AG09309 (cell line): ENCODE measurements at regions not wholly inside any gene's neighbourhood (a gene's known extent, or its start where the extent isn't known, plus 50 kb on each side); places are given as distances from the start of the nearest gene placed in this dataset.

Experiments
- DNase-seq: peaks from one replicate; pipeline ENCODE4 v3.0.0-alpha.2; 2010; ENCODE audit warnings: low read depth
- H3K4me3 ChIP-seq: 2 replicates; pipeline ENCODE4 v1.5.1; 2011; ENCODE audit warnings: mild to moderate bottlenecking, low read depth, low read length, moderate library complexity; ENCODE audit not compliant: control insufficient read depth
- CTCF ChIP-seq: IDR thresholded peaks from 2 replicates; pipeline ENCODE4 v1.5.1; 2011; ENCODE audit warnings: mild to moderate bottlenecking, low read depth, low read length, inconsistent platforms; ENCODE audit not compliant: insufficient read depth, control insufficient read depth; ENCODE audit errors: missing control alignments

DNA sequence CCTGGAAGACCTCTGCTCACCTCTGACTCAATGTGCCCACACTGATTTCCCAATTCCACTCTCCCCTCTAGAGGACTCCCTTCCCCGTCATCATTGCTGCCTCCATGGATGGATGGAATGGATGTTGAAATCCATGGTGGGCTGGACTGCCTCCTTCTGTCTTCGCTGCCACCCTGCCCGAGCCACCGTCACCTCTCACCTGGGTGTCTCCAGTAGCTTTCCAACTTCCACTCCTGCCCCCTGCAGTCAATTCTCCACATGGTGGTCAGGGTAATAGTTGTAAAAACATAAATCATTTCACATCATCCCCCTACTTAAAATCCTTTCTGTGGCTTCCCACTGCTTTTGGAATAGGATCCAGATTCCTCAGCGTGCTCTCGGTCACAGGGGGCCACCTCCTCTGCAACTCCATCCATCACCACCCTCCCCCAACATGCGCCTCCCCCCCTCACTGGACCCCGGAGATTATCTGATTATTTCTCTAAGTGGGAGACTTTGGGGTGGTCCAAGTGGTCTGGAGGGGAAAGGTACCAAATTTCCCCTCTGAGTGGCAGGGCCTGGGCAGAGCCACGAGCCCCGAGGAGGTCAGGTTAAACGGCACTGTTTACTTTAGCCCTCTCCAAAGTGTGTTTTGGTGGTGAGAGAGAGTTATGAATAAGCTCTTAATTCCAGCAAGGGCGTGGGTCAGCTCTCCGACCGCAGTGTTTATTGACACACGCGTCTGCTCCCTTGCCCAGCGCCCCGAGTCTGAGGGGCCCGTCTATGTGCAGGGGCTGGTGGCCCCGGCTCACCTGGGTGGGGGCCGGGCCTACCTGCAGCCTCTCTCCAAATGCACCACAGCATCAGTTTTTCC is 313.7 kb downstream of the MN1 start:
- no peak overlapping the region for H3K4me3 ChIP-seq
- no peak for TF ChIP-seq CTCF
- no peak for DNase-seq

DNA sequence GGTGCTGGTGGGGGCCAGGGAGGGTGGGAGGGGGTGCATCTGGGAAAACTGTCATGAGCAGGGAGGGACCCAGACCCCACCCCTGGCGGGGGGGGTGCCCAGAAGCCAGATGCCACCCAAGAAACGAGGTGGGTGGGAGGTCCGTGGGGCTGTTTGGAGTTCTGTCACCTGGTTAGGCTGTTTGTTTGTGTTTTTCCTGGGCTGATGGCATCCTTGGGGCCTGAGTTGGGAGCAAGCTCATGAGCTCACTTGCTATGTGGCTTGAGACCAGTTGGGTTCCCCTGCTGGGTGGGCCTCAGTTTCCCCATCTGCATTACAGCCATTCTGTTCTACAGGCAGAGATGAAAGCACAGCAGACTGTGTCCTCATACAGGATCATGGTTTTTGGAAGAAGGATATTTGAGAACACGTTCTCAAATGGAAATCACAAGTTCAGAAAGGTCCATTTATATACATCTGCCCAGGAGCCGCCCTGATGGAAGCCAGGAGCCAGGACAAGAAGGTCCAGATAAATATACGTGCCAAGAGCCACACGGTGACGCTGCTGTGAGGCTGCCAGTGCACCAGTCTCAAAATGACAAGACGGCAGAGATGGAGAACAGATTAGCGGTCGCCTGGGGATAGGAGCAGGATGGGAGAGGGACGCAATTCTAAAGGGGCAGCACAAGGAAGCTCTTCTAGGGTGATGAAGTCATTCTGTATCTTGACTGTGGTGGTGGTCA is 312.9 kb downstream of the MN1 start:
- H3K4me3 ChIP-seq, result no peak overlapping the region
- no peak for DNase-seq
- TF ChIP-seq CTCF, result no peak

DNA sequence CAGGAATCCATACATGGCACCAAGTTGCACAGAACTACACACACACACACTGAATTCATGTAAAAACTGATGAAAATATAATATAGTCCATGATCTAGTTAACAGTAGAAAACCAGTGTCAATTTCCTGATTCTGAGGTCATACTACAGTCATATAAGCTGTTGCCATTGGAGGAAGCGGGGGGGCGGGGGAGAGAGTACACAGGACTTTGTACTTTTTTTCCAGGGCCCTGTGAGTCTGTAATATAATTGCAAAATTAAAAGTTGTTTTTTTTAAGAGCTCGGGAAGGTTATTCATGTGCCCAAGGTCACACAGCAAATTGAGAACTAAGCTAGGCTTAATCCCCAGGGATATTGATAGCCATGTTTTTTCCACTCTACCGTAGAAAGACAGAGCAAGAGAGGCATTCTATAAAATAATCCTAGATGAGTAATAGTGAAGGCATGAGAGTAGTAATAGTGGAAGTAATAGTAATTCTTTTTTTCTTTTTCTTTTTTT is 312.3 kb downstream of the MN1 start:
- H3K4me3 ChIP-seq, result no peak overlapping the region
- no peak for DNase-seq
- no peak for TF ChIP-seq CTCF

- DNase-seq, result no peak
- H3K4me3 ChIP-seq, result no peak overlapping the region
- TF ChIP-seq CTCF, result no peak
Observed at GRCh38 chr22:27490080-27490479, 311.5 kb downstream of the MN1 start.

DNA sequence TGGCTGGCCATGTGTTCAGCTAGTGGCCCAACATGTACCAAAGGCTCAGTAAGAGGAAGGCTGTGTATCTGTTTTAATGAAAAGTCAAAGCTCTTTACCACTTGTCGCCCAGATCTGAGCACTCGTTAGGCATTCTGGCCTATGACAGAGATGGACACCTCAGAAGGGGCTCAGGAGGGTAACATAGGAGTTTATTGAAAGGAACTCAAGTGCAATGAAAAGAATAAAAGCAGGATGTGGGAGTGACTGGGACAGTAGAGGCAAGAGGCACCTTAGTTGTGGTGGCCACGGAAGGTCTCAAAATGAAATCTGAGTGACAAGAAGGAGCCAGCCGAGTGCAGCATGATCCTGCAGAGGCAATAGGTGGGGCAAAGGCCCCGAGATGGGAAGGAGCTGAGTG is 309.7 kb downstream of the MN1 start:
- no peak for TF ChIP-seq CTCF
- DNase-seq, result no peak
- no peak overlapping the region for H3K4me3 ChIP-seq

- H3K4me3 ChIP-seq, result no peak overlapping the region
- DNase-seq, result no peak
Observed at GRCh38 chr22:27492566-27493201, 308.9 kb downstream of the MN1 start.

More at GRCh38 chr22:27492566-27493201, 308.9 kb downstream of the MN1 start:
- TF ChIP-seq CTCF, result no peak
